ENCODE measurements at regions not wholly inside any gene's neighbourhood (a gene's known extent, or its start where the extent isn't known, plus 50 kb on each side); places are given as distances from the start of the nearest gene placed in this dataset.
A peak's percentile ranks its signal among the peaks of the same experiment; 100 is the strongest.

DNA sequence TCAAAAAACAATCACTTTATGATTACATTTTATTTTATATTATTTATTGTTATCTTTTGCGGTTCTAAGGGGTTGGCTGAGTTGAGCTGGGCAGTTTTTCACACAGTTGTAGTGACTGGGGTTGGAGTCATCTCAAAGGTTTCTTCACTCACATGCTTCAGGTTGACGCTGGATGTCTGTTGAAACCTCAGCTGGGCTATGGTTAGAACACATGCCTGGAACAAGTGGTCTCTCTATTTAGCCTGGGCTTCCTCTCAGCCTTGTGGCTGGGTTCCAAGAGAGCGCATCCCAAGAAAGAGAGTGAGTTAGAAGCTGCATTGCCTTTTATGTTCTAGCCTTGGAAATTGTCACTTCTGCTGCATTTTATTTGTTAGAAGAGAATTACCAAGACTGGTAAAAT lies 87.4 kb downstream of the CBLL2 start:
- Histone ChIP-seq H3K36me3 (ENCODE audit: insufficient read depth, low read length) (no peaks in the 10 kb centered on the region), H3K4me3 (ENCODE audit: low read length) (no peak overlapping the region), H3K4me1 (ENCODE audit: control insufficient read depth, insufficient read depth, low read length) (peaks cover 5% of the 10 kb centered on the region), H3K9me3 (replicated peaks; ENCODE audit: low read length) (no peaks in the 10 kb centered on the region), H3K27me3 (ENCODE audit: control insufficient read depth, insufficient read depth, low read length) (no peaks in the 10 kb centered on the region), H3K4me2 (ENCODE audit: low read length) (no peak overlapping the region), H3K9ac (ENCODE audit: low read depth, low read length) (no peak overlapping the region)

DNA sequence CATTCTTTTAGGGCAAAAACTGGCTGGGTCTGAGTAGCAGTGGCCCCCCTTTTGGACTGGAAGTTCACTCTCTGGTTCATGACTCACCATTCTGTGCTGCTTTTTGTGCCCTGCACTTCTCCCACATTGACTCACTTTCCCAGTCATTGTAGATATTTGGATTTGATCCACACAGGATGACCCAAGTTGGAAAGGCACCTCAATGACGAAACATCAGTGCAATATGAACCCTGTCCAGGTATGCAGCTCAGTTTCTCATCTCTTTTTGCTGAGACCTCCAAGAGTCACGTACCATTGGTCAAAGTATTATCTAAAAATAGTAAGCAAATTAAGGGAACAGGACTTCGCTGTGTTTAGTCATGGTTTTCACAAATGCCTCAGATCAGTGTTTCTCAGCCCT lies 92.7 kb downstream of the CBLL2 start:
- H3K4me3 ChIP-seq (ENCODE audit: low read length) = no peak overlapping the region
- H3K9ac ChIP-seq (ENCODE audit: low read depth, low read length) = no peak overlapping the region
- H3K4me2 ChIP-seq (ENCODE audit: low read length) = no peak overlapping the region
- no peaks in the 10 kb centered on the region for H3K27me3 ChIP-seq (ENCODE audit: control insufficient read depth, insufficient read depth, low read length)
- H3K9me3 ChIP-seq (replicated peaks; ENCODE audit: low read length) = no peaks in the 10 kb centered on the region
- H3K36me3 ChIP-seq (ENCODE audit: insufficient read depth, low read length) = no peaks in the 10 kb centered on the region
- peaks cover 6% of the 10 kb centered on the region for H3K4me1 ChIP-seq (ENCODE audit: control insufficient read depth, insufficient read depth, low read length)

DNA sequence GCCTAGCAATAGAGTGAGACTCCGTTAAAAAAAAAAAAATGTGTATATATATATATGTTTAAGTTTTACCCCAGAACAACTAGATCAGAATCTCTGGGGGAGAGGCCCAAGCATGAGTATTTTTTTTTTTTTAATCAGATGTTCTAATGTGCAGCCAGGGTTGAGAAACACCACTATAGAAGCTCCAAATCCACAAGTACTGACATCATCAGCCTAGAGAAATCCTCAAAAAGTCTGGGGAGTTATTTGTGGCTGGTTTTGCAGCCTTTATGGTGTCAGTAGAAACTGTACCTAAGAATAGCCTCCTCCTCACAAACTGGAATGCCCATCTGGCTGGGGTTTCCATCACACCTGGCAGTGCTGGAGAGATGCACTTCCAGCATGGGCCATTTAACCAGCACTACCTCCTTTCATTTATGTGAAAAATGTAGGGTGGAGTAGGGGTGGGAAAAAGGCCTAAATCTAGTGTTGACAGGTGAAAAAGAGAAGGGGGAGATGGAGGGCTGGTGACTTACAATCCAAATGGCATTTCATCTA lies 93.5 kb downstream of the CBLL2 start:
- peaks cover 6% of the 10 kb centered on the region for H3K4me1 ChIP-seq (ENCODE audit: control insufficient read depth, insufficient read depth, low read length)
- H3K4me3 ChIP-seq (ENCODE audit: low read length) = no peak overlapping the region
- H3K27me3 ChIP-seq (ENCODE audit: control insufficient read depth, insufficient read depth, low read length) = no peaks in the 10 kb centered on the region
- H3K9me3 ChIP-seq (replicated peaks; ENCODE audit: low read length) = no peaks in the 10 kb centered on the region
- no peaks in the 10 kb centered on the region for H3K36me3 ChIP-seq (ENCODE audit: insufficient read depth, low read length)
- no peak overlapping the region for H3K4me2 ChIP-seq (ENCODE audit: low read length)
- no peak overlapping the region for H3K9ac ChIP-seq (ENCODE audit: low read depth, low read length)

DNA sequence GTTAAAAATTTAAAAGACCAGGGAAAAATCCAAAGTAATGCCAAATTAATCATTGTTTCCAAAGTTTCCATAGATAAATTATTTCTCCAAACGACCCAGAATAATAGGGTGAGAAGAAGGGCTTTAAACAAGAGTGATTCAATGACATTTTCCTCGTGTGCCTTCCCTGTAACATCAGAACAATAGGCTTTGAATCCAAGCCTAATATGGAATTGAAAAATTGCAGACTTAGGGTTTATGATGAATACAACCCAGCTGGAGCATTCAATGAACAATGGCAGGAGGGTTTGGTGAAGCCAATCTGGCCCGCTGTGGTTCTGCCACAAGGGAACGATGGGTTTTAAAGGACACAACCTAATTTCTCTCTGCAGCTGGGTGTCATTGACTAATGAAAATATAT lies 94.2 kb downstream of the CBLL2 start:
- H3K4me3 ChIP-seq (ENCODE audit: low read length) = no peak overlapping the region
- H3K4me2 ChIP-seq (ENCODE audit: low read length) = no peak overlapping the region
- peaks cover 6% of the 10 kb centered on the region for H3K4me1 ChIP-seq (ENCODE audit: control insufficient read depth, insufficient read depth, low read length)
- no peaks in the 10 kb centered on the region for H3K36me3 ChIP-seq (ENCODE audit: insufficient read depth, low read length)
- H3K27me3 ChIP-seq (ENCODE audit: control insufficient read depth, insufficient read depth, low read length) = no peaks in the 10 kb centered on the region
- H3K9me3 ChIP-seq (replicated peaks; ENCODE audit: low read length) = no peaks in the 10 kb centered on the region
- no peak overlapping the region for H3K9ac ChIP-seq (ENCODE audit: low read depth, low read length)

DNA sequence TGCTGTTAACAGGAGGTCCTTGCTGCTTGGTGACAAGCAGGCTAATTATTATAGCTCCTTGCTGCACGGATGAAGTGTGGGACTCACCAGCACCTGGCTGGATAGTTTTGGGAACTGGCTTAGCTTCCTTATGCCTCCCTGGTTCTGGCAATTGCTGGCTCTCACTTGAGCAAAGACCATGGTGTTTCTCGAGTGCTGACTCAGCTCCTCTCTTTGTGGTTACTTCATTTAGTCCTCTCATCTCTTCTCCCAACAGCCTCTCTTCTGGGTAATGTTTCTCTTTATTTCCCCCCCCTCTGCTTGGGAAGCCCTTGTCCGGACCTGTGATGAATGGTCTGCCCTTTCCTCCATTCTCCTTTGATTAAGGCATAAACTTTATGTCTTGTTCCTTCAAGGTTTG lies 100.4 kb downstream of the CBLL2 start:
- H3K36me3 ChIP-seq (ENCODE audit: insufficient read depth, low read length) = no peaks in the 10 kb centered on the region
- no peaks in the 10 kb centered on the region for H3K27me3 ChIP-seq (ENCODE audit: control insufficient read depth, insufficient read depth, low read length)
- no peaks in the 10 kb centered on the region for H3K9me3 ChIP-seq (replicated peaks; ENCODE audit: low read length)
- H3K9ac ChIP-seq (ENCODE audit: low read depth, low read length) = no peak overlapping the region
- H3K4me1 ChIP-seq (ENCODE audit: control insufficient read depth, insufficient read depth, low read length) = peaks cover 6% of the 10 kb centered on the region
- no peak overlapping the region for H3K4me3 ChIP-seq (ENCODE audit: low read length)
- H3K4me2 ChIP-seq (ENCODE audit: low read length) = no peak overlapping the region

DNA sequence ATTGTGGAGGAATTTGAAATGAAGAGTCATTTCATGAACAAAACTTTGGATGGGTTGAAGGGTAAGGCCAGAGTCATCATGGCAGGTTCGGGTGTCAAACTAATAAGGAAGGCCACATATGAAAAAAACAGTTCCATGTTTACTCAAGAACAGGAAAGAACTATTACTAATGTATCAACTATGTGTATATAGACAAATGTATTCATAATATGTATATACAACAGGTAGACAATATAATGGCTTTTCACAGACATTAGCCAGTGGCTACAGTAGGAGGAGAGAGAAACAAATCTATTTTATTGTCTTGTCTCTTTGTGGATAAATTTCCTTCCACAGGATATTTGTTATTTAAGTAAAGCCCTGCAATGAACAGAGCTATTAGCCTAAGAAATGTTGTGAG lies 101.1 kb downstream of the CBLL2 start:
- H3K36me3 ChIP-seq (ENCODE audit: insufficient read depth, low read length) = no peaks in the 10 kb centered on the region
- no peak overlapping the region for H3K4me2 ChIP-seq (ENCODE audit: low read length)
- H3K4me1 ChIP-seq (ENCODE audit: control insufficient read depth, insufficient read depth, low read length) = peaks cover 12% of the 10 kb centered on the region
- H3K9me3 ChIP-seq (replicated peaks; ENCODE audit: low read length) = no peaks in the 10 kb centered on the region
- no peaks in the 10 kb centered on the region for H3K27me3 ChIP-seq (ENCODE audit: control insufficient read depth, insufficient read depth, low read length)
- H3K9ac ChIP-seq (ENCODE audit: low read depth, low read length) = no peak overlapping the region
- H3K4me3 ChIP-seq (ENCODE audit: low read length) = no peak overlapping the region

DNA sequence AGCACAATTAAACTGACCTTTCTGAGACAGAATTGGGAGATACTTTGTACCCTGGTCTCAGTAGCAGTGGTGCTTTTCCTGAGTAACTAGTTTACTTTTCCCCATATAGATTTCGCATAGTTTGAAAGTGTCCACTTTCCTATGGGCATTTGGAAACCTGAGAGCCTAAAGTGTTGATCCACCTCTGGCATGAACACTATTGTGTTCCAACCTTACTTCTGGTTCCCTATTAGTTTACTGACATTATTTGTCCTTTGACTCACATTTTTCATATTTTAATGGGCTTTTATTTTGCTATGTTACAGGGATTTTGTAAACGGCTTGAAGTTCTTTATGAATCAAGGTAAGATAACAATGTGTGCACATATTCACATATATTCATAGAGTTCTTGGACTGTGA lies 103.7 kb downstream of the CBLL2 start:
- peaks cover 12% of the 10 kb centered on the region for H3K4me1 ChIP-seq (ENCODE audit: control insufficient read depth, insufficient read depth, low read length)
- H3K4me3 ChIP-seq (ENCODE audit: low read length) = no peak overlapping the region
- H3K27me3 ChIP-seq (ENCODE audit: control insufficient read depth, insufficient read depth, low read length) = no peaks in the 10 kb centered on the region
- no peaks in the 10 kb centered on the region for H3K9me3 ChIP-seq (replicated peaks; ENCODE audit: low read length)
- no peak overlapping the region for H3K9ac ChIP-seq (ENCODE audit: low read depth, low read length)
- no peaks in the 10 kb centered on the region for H3K36me3 ChIP-seq (ENCODE audit: insufficient read depth, low read length)
- H3K4me2 ChIP-seq (ENCODE audit: low read length) = no peak overlapping the region

DNA sequence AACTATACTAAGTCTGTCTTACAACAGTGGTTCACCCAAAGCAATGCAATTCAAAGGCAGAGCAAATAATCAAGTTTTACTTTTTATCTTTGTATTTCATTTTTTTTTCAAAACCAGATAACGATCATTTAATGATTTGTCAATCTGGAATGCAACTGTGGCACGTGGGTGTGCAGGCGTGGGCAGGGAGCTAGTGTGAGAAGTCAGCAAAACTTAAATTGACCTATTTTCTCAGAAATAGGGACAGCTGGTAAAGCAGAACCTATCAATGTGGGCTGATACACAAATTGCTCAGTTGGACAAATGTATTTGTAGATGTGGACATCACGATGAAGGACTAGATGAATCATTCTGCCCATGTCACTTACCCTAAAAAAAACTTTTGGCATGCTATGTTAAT lies 105.6 kb downstream of the CBLL2 start:
- H3K9me3 ChIP-seq (replicated peaks; ENCODE audit: low read length) = no peaks in the 10 kb centered on the region
- H3K4me3 ChIP-seq (ENCODE audit: low read length) = no peak overlapping the region
- peak overlapping the region; percentile 17 for H3K4me2 ChIP-seq (ENCODE audit: low read length)
- H3K9ac ChIP-seq (ENCODE audit: low read depth, low read length) = peak overlapping the region; percentile 14
- peaks cover 12% of the 10 kb centered on the region for H3K4me1 ChIP-seq (ENCODE audit: control insufficient read depth, insufficient read depth, low read length)
- H3K27me3 ChIP-seq (ENCODE audit: control insufficient read depth, insufficient read depth, low read length) = no peaks in the 10 kb centered on the region
- no peaks in the 10 kb centered on the region for H3K36me3 ChIP-seq (ENCODE audit: insufficient read depth, low read length)

DNA sequence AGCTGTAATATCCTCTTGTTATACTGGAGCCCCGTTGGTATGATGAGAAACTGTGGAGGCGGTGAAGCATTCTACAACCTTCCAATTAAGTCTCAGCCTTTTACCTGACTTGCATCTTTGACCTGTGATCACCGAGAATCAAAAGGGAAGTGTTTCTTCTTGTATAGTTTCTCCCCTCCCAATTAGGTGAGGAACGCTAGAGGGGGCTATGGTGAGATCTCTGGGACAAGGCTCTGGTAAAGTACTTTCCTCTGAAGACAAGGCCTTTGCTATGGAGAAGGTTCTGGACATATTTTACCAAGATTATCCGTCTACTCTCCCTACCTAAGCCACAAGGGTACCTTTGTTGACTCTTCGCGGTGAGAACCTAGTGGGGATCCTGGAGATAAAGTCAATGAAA lies 111.3 kb downstream of the CBLL2 start:
- Histone ChIP-seq H3K4me3 (ENCODE audit: low read length) (no peak overlapping the region), H3K4me2 (ENCODE audit: low read length) (no peak overlapping the region), H3K36me3 (ENCODE audit: insufficient read depth, low read length) (no peaks in the 10 kb centered on the region), H3K27me3 (ENCODE audit: control insufficient read depth, insufficient read depth, low read length) (no peaks in the 10 kb centered on the region), H3K9ac (ENCODE audit: low read depth, low read length) (no peak overlapping the region), H3K4me1 (ENCODE audit: control insufficient read depth, insufficient read depth, low read length) (peaks cover 6% of the 10 kb centered on the region), H3K9me3 (replicated peaks; ENCODE audit: low read length) (no peaks in the 10 kb centered on the region)

DNA sequence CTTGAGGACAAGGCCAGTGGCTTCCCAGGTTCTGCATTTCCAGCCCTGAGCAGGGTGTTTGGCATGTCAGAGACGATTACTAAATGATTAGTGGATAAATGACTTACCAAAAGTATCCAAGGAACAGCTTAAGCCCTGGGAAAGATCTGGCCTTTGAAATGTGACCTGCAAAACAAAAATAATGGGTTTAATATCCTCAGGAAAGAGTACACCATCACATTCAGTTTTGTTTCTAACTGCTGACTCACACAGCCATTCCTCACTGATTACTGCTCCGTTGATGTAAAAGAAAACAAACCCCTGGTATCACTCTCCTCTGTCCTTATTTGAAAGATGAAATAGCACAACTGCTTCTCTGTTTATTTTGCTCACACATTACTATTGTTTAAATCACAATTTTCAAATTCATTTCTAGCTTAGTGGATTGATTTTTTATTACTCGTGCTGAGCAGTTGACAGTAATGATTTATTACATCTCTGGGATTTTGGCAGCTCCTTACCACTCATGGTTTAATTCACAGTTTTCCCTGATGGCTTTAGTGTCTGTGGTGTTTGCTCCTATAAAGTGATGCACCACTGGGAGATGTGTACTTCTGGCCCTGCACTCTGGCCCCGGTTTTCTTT lies 117.0 kb downstream of the CBLL2 start:
- peak overlapping the region; percentile 6 for H3K4me3 ChIP-seq (ENCODE audit: low read length)
- no peaks in the 10 kb centered on the region for H3K27me3 ChIP-seq (ENCODE audit: control insufficient read depth, insufficient read depth, low read length)
- H3K4me1 ChIP-seq (ENCODE audit: control insufficient read depth, insufficient read depth, low read length) = peaks cover 26% of the 10 kb centered on the region
- H3K9ac ChIP-seq (ENCODE audit: low read depth, low read length) = peak overlapping the region; percentile 66
- H3K36me3 ChIP-seq (ENCODE audit: insufficient read depth, low read length) = no peaks in the 10 kb centered on the region
- H3K4me2 ChIP-seq (ENCODE audit: low read length) = peak overlapping the region; percentile 55
- H3K9me3 ChIP-seq (replicated peaks; ENCODE audit: low read length) = no peaks in the 10 kb centered on the region

DNA sequence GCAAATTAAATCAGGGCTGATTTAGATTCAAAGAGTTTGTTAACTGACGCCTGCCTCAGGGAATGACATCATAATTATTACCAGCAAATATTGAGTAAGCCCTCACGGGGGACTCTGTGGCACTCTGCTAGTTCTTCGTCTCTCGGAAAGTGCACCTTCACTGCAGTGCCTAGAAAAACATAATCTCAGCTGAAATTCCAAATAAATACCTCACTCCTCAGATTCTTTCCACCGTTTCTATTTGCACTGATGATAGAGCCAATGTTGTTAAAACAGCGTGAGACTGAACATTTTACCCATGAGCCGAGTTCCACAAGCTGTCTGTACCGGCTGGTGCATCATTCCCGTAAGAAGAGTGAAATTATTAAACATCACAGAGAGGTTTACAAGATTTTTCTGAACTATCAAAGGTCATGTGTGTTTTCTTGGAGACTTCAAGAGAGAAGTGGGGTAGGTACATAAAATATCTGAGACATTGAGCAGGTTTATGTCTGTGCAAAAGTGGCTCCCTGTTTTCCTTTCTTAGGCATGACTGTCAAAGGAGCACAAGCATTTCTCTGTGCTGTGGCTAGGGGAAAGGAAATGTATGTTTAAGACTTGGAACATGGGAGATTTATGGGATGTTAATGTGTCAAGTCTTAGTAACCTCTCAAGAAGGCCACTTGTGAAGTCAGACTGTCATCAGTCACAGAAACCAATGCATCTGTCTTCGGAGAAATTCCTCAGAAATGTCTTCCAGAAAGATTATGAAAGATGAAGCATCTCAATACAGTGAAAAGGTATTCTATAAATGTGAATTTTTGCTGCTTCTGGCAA lies 119.6 kb downstream of the CBLL2 start:
- Histone ChIP-seq H3K4me2 (ENCODE audit: low read length) (peak overlapping the region; percentile 11), H3K4me1 (ENCODE audit: control insufficient read depth, insufficient read depth, low read length) (peaks cover 34% of the 10 kb centered on the region), H3K9me3 (replicated peaks; ENCODE audit: low read length) (no peaks in the 10 kb centered on the region), H3K9ac (ENCODE audit: low read depth, low read length) (no peak overlapping the region), H3K27me3 (ENCODE audit: control insufficient read depth, insufficient read depth, low read length) (no peaks in the 10 kb centered on the region), H3K4me3 (ENCODE audit: low read length) (no peak overlapping the region), H3K36me3 (ENCODE audit: insufficient read depth, low read length) (no peaks in the 10 kb centered on the region)

DNA sequence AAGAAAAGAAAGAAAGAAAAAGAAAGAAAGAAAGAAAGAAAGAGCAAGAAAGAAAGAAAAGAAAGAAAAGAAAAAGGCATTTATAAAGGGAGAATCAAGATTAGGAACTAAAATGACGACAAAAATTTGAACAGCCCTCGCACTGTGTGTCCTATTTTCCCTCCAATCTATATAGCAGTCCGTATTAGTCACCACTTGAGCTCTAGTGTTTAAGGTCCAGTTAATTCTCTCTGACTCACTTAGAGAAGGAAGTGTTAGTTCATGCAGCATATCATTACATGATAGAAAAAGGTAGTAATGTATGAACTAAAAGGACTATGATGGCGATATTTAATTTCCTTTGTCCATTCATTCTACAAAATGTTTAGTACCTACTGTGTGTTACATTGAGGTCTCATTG lies 122.7 kb downstream of the CBLL2 start:
- no peak overlapping the region for H3K4me2 ChIP-seq (ENCODE audit: low read length)
- H3K9ac ChIP-seq (ENCODE audit: low read depth, low read length) = no peak overlapping the region
- H3K9me3 ChIP-seq (replicated peaks; ENCODE audit: low read length) = no peaks in the 10 kb centered on the region
- no peaks in the 10 kb centered on the region for H3K36me3 ChIP-seq (ENCODE audit: insufficient read depth, low read length)
- H3K4me3 ChIP-seq (ENCODE audit: low read length) = no peak overlapping the region
- H3K4me1 ChIP-seq (ENCODE audit: control insufficient read depth, insufficient read depth, low read length) = peaks cover 17% of the 10 kb centered on the region
- no peaks in the 10 kb centered on the region for H3K27me3 ChIP-seq (ENCODE audit: control insufficient read depth, insufficient read depth, low read length)
